HEK293T (cell line): ENCODE measurements at regions not wholly inside any gene's neighbourhood (a gene's known extent, or its start where the extent isn't known, plus 50 kb on each side); places are given as distances from the start of the nearest gene placed in this dataset.
A peak's percentile ranks its signal among the peaks of the same experiment; 100 is the strongest.

Experiments used
- CTCF ChIA-PET: fragments of 350-600 bp; formaldehyde crosslinking; extraction: SDS; loops from one replicate; lab custom pipeline; 2021; ENCODE audit warnings: antibody characterized with exemption, inconsistent platforms; lab: Yijun Ruan, JAX
- POLR2A ChIA-PET: fragments of 350-600 bp; formaldehyde crosslinking; extraction: SDS; loops from one replicate; lab custom pipeline; 2020; ENCODE audit warnings: antibody characterized with exemption, inconsistent platforms; lab: Yijun Ruan, JAX
- DNase-seq: peaks from one replicate; pipeline ENCODE4 v3.0.0; 2012; ENCODE audit warnings: mixed read lengths; ENCODE audit errors: extremely low spot score
- ARNT ChIP-seq: fragments of 450-650 bp; IDR thresholded peaks from 2 replicates; pipeline ENCODE4 v1.6.1; 2017; ENCODE audit warnings: mild to moderate bottlenecking
- BHLHE40 ChIP-seq: fragments of 450-650 bp; IDR thresholded peaks from 2 replicates; pipeline ENCODE4 v1.6.1; 2016; ENCODE audit warnings: mild to moderate bottlenecking, moderate library complexity, borderline replicate concordance
- CTBP1 ChIP-seq: fragments of 450-650 bp; IDR thresholded peaks from 2 replicates; pipeline ENCODE4 v1.6.1; 2016; ENCODE audit warnings: borderline replicate concordance
- ELF4 ChIP-seq: fragments of 450-650 bp; IDR thresholded peaks from 2 replicates; pipeline ENCODE4 v1.6.1; 2017; ENCODE audit warnings: antibody characterized with exemption
- FOXA1 ChIP-seq: fragments of 450-650 bp; IDR thresholded peaks from 2 replicates; pipeline ENCODE4 v1.6.1; 2016; ENCODE audit warnings: mild to moderate bottlenecking
- FOXK2 ChIP-seq: fragments of 450-650 bp; IDR thresholded peaks from 2 replicates; pipeline ENCODE4 v1.6.1; 2016; ENCODE audit warnings: mild to moderate bottlenecking
- FOXM1 ChIP-seq: fragments of 450-650 bp; IDR thresholded peaks from 2 replicates; pipeline ENCODE4 v1.6.1; 2017; ENCODE audit warnings: mild to moderate bottlenecking, borderline replicate concordance
- HDGF ChIP-seq: fragments of 450-650 bp; IDR thresholded peaks from 2 replicates; pipeline ENCODE4 v1.6.1; 2017; ENCODE audit warnings: antibody characterized with exemption, borderline replicate concordance
- L3MBTL2 ChIP-seq: fragments of 450-650 bp; conservative IDR thresholded peaks from 2 replicates; pipeline ENCODE4 v1.6.1; 2016; ENCODE audit warnings: mild to moderate bottlenecking
- LEF1 ChIP-seq: fragments of 450-650 bp; IDR thresholded peaks from 2 replicates; pipeline ENCODE4 v1.6.1; 2017; ENCODE audit warnings: mild to moderate bottlenecking, borderline replicate concordance
- NFRKB ChIP-seq: fragments of 450-650 bp; IDR thresholded peaks from 2 replicates; pipeline ENCODE4 v1.6.1; 2016; ENCODE audit warnings: mild to moderate bottlenecking, moderate library complexity
- PKNOX1 ChIP-seq: fragments of 450-650 bp; IDR thresholded peaks from 2 replicates; pipeline ENCODE4 v1.6.1; 2016
- SP1 ChIP-seq: fragments of 450-650 bp; IDR thresholded peaks from 2 replicates; pipeline ENCODE4 v1.6.1; 2017
- SUZ12 ChIP-seq: fragments of 450-650 bp; IDR thresholded peaks from 2 replicates; pipeline ENCODE4 v1.6.1; 2016; ENCODE audit warnings: mild to moderate bottlenecking
- TARDBP ChIP-seq: fragments of 450-650 bp; IDR thresholded peaks from 2 replicates; pipeline ENCODE4 v1.6.1; 2016
- ZNF384 ChIP-seq: fragments of 450-650 bp; IDR thresholded peaks from 2 replicates; pipeline ENCODE4 v1.6.1; 2016

- DNase-seq, result no peak
- CTCF ChIA-PET, result no interaction called here
- TF ChIP-seq ELF4 (no peak), TARDBP (no peak), BHLHE40 (no peak), SP1 (no peak), FOXM1 (no peak), ARNT (no peak), FOXA1 (no peak), CTBP1 (no peak), NFRKB (no peak), HDGF (no peak), SUZ12 (no peak), ZNF384 (no peak), FOXK2 (no peak), LEF1 (no peak), L3MBTL2 (no peak)
- POLR2A ChIA-PET, result no interaction called here
Measured at GRCh38 chr11:31964181-31964580, 126.7 kb upstream of the RCN1 start.

GRCh38 chr11:31960126-31960525 lies 130.7 kb upstream of the RCN1 start:
- CTCF ChIA-PET, result no interaction called here
- no peak for DNase-seq

GRCh38 chr11:31959716-31960115 lies 131.2 kb upstream of the RCN1 start:
- ChIA-PET CTCF (interaction anchor here (1.1 to 1.2 kb wide), 2 partner anchors 54 to 321 kb away, joined by 3 read pairs; no protein-coding TSS in a partner anchor), POLR2A (interaction anchor here (0.5 kb wide), 1 partner anchor 26 kb away, joined by 4 read pairs; no protein-coding TSS in a partner anchor)

More at GRCh38 chr11:31960126-31960525, 130.7 kb upstream of the RCN1 start:
- TF ChIP-seq L3MBTL2, result no peak
- TF ChIP-seq ZNF384, result no peak
- TF ChIP-seq ARNT, result no peak
- TF ChIP-seq HDGF, result no peak
- TF ChIP-seq TARDBP, result no peak
- TF ChIP-seq SP1, result no peak
- no peak for TF ChIP-seq NFRKB
- TF ChIP-seq ELF4, result no peak
- POLR2A ChIA-PET, result interaction anchor here (0.5 kb wide), 1 partner anchor 27 kb away, joined by 4 read pairs; no protein-coding TSS in a partner anchor

GRCh38 chr11:31958076-31958735 lies 132.7 kb upstream of the RCN1 start:
- CTCF ChIA-PET, result interaction anchor here (0.6 to 2.4 kb wide), 18 partner anchors 9 to 851 kb away, joined by 3 to 12 read pairs (median 3); no protein-coding TSS in a partner anchor
- peak; percentile 77 for DNase-seq
- no peak for TF ChIP-seq TARDBP
- no peak for TF ChIP-seq SP1
- TF ChIP-seq SUZ12, result no peak
- TF ChIP-seq PKNOX1, result no peak
- TF ChIP-seq ELF4, result no peak
- no peak for TF ChIP-seq CTBP1
- TF ChIP-seq ZNF384, result no peak
- TF ChIP-seq FOXM1, result no peak
- TF ChIP-seq HDGF, result no peak
- no peak for TF ChIP-seq ARNT
- no peak for TF ChIP-seq FOXA1
- no peak for TF ChIP-seq L3MBTL2
- TF ChIP-seq BHLHE40, result no peak
- no peak for TF ChIP-seq FOXK2
- TF ChIP-seq NFRKB, result no peak
- TF ChIP-seq LEF1, result no peak
- POLR2A ChIA-PET, result interaction anchor here (1.5 kb wide), 1 partner anchor 146 kb away, joined by 3 read pairs; no protein-coding TSS in a partner anchor

More at GRCh38 chr11:31959716-31960115, 131.2 kb upstream of the RCN1 start:
- DNase-seq, result no peak
- TF ChIP-seq BHLHE40 (no peak), FOXK2 (no peak), PKNOX1 (no peak), SUZ12 (no peak), ELF4 (no peak), TARDBP (no peak), SP1 (no peak), FOXA1 (no peak), LEF1 (no peak), ZNF384 (no peak), ARNT (no peak), FOXM1 (no peak)

GRCh38 chr11:31957674-31958073 lies 133.2 kb upstream of the RCN1 start:
- POLR2A ChIA-PET, result interaction anchor here (1.5 kb wide), 1 partner anchor 145 kb away, joined by 3 read pairs; no protein-coding TSS in a partner anchor
- DNase-seq, result no peak
- TF ChIP-seq SUZ12, result no peak
- TF ChIP-seq FOXK2, result no peak
- TF ChIP-seq ARNT, result no peak
- TF ChIP-seq TARDBP, result no peak
- no peak for TF ChIP-seq CTBP1
- no peak for TF ChIP-seq FOXA1
- CTCF ChIA-PET, result interaction anchor here (0.6 to 2.4 kb wide), 16 partner anchors 10 to 823 kb away, joined by 3 to 12 read pairs (median 3); no protein-coding TSS in a partner anchor

GRCh38 chr11:31956310-31956709 lies 134.6 kb upstream of the RCN1 start:
- CTCF ChIA-PET, result interaction anchor here (0.7 kb wide), 1 partner anchor 25 kb away, joined by 3 read pairs; no protein-coding TSS in a partner anchor

More at GRCh38 chr11:31956310-31956709, 134.6 kb upstream of the RCN1 start:
- no peak for TF ChIP-seq FOXK2
- no peak for TF ChIP-seq FOXA1
- TF ChIP-seq SP1, result no peak
- TF ChIP-seq PKNOX1, result no peak
- no peak for TF ChIP-seq ARNT
- no peak for TF ChIP-seq FOXM1
- no peak for TF ChIP-seq HDGF
- no peak for TF ChIP-seq L3MBTL2
- POLR2A ChIA-PET, result no interaction called here
- DNase-seq, result no peak
